ENCODE measurements at regions not wholly inside any gene's neighbourhood (a gene's known extent, or its start where the extent isn't known, plus 50 kb on each side); places are given as distances from the start of the nearest gene placed in this dataset.
"Not testable (repeated sequence)": the region's sequence is repeated elsewhere in the genome, so short reads cannot be mapped to it uniquely, and the experiment has no call there.

DNA sequence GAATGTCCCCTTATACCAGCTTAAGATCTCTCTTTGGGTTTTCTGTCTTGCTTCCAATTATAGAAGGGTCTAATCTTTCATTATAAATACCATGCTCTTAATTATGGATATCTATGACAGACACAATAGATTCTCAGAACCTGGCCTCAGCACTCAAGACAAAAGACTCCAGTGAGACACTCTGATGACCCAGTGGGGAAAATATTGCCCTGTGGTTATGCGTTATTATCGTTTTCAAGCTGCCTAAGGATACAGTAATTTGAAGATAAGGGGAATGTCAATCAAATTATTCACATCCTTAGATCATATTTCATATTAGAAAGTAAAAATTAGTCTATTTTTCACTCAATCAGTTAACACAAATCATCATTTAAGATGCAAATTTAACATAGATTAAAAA, 748.8 kb downstream of the XPNPEP1 start:
- DNase-seq = no peak

GRCh38 chr10:109173937-109174336, 749.4 kb downstream of the XPNPEP1 start:
- DNase-seq = no peak

GRCh38 chr10:109173121-109173520, 750.2 kb downstream of the XPNPEP1 start:
- DNase-seq = no peak

GRCh38 chr10:109166935-109167334, 756.4 kb downstream of the XPNPEP1 start:
- DNase-seq = no peak

- no peak for DNase-seq
These were observed 764.0 kb downstream of the XPNPEP1 start for GRCh38 chr10:109159351-109159750.

- DNase-seq = no peak
These were observed 766.9 kb downstream of the XPNPEP1 start for GRCh38 chr10:109156396-109156795.

DNA sequence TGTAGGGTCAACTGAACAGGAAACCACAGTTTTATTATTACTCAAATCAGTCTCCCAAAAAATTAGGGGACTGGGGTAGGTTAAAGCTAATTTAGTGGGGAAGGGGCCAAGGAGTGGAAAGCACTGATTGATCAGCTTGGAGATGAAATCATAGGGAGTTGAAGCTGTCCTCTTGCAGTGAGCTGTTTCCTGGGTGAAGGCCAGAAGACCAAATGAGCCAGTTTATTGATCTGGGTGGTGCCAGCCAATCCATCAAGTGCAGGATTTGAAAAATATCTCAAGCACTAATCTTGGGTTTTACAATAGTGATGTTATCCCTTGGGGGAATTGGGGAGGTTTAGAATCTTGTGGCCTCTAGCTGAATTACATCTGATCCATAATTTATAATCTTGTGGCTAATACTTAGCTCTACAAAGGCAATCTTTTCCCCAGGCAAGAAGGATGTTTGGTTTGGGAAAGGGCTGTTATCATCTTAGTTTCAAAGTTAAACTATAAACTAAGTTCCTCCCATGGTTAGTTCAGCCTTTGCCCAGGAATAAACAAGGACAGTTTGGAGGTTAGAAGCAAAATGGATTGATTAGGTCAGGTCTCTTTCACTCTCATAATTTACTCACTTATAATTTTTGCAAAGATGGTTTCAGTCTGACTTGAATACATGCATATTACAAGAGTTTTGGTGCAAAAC, 773.5 kb downstream of the XPNPEP1 start:
- no peak for DNase-seq

GRCh38 chr10:109127363-109127762, 795.9 kb downstream of the XPNPEP1 start:
- no peak for DNase-seq

DNA sequence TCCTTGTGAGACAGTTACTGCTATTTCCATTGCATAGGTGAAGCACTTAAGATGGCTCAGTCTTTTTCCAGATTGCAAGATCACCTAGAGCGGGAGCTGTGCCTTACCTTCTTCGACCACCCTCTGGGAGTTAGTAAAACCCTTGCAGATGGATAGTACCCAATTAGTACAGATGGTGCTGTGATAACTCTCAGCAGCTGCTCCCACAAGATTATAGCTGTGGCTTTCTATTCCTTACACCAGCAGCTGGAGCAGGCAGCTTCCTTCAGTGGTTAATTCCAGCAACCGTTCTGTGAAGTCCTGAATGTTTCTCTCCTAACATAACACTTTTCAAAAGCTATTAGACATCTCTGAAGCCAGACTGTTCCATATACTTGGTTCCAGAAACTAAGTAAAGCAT, 796.8 kb downstream of the XPNPEP1 start:
- no peak for DNase-seq

DNA sequence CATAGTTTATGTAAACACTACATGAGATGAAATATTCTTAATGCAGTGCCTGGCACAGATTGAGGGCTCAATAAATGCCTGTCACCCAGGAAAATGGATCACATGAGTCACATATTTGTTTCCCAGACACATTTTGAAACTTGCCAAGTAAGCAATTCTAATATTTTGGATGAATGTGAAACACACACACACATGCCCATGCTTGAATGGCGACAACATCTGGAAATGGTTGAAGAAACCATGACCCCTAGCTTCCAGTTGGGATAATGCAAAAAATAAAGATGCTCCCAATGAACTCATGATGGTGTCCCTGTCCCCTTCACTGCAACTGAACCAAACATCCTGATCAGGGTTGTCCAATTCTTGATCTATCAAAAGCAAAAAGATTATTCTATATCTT, 797.3 kb downstream of the XPNPEP1 start:
- DNase-seq = no peak

GRCh38 chr10:109115179-109115578, 808.1 kb downstream of the XPNPEP1 start:
- no peak for DNase-seq

DNA sequence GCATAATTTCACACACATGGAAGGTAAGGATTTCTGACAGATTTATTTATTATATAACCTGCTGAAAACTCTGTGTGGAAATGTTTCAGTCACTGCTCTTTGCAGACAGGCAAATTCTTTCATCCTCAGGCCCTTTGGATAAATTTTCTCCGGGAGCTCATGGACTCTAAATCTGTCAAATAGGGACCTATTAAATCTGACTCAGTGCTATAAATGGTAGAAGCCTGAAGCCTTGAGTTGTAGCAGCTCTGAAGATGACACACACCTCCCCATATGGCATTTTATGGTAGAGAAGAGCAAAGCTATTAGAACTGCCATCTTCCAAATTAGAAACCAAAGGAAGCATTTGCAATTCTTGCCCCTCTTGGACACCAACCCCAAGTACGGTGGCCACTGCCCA, 808.7 kb downstream of the XPNPEP1 start:
- DNase-seq = no peak

DNA sequence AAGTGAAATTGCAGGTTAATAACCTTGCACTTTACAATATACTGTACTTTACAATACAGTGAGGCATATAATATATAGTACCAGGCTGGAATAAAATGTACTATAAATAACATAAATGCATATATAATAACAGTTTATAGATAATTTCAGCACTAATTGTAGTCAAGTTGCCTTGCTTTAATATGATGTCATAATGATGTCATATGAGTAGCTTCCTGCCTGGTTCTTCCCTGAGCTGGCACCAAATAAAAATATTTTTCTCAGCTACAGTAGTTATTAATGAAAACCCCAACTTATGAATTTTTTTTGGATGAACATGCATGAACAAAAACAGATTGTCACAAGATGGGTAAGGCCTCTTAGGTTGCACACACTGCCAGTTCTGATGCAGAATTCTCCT, 816.7 kb downstream of the XPNPEP1 start:
- DNase-seq = no peak

DNA sequence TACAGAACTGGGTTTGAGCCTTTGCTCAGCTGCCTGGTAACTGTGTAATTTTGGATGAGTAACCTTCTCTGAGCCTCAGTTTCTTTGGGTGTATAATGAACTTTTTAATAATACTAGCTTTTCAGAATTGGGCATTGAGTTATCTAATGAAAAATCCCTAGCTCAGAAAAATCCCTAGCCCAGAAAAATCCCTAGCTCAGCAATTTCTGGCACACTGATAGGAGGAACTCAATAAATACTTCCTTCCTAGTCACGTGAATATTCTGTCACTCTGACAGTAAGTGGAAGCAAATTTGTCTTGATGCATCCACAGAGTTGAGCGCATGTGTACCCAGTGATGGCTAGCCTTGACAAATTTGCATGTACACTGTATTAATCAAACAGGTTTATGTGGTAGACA, 817.6 kb downstream of the XPNPEP1 start:
- no peak for DNase-seq

DNA sequence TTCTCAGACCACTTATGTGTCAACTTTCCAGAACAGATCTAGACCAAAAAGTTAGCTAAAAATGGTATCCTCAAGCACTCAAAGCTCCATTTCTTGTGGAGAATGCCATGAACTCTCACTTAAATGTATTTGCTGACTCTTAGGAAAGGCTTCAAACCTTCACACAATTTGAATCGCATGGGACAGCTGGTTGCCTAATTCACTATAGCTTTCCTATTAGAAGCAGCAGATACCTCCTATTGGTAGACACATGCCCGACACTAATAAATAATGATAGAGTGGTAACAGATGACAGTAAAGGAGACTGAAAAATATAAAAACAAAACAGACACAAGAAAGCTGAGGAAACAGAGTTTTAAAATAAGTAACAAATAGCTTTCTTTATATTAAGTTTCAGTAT, 818.5 kb downstream of the XPNPEP1 start:
- DNase-seq = no peak

DNA sequence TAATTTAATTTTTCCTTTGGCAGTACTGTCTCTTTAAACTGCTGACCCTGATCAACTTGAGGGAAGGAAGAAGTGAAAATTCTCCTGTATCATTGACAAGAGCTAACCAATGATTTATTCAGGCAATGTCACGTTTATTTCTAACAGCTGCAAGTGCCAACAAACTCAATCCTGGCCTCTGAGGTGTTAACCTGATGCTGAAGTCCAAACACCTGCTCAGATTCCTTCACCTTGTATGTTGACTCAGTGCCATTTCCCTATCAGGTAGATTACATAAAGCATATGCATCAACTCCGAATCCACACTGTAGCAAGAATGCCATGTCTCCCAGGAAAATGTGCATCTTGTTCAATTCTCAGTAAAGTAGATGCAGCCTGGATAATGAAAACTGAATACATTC, 820.0 kb downstream of the XPNPEP1 start:
- no peak for DNase-seq

DNA sequence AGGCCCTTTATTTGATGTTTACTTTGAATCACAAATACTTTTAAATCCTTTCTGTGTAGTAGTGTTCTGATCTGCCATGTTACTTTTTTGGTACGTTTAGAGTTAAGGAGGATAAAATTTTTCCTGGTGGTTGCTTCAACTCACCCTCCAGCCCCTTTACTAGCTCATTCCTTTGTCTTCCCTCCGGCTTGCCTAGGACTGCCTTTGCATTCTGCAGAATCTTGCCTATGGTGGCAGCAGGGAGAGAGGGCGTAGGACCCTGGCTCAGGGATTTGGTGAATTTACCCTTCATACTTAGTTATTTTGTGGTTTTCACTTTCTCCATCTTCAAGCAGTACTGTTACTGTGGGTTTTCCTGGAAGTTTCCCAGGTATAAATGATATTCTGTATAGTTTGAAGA, 833.5 kb downstream of the XPNPEP1 start:
- DNase-seq = no peak

DNA sequence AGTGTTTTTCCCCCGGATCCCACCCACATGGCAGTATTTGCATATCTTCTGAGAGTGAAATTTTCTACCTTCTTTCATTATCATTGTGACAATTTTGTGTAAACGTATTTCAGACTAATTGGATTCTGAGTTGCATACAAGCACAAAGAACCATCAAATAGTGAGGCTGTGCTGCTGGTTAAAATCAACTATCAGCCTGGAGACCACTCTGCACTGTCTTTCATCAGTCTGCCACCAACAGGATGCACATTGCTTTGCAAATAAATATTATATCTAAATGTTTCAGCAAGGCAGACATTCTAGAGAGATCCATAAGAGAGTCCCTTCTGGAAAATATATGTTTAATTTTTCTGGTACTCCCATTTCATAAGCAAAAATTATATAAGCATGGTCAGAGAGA, 851.8 kb downstream of the XPNPEP1 start:
- DNase-seq = no peak

DNA sequence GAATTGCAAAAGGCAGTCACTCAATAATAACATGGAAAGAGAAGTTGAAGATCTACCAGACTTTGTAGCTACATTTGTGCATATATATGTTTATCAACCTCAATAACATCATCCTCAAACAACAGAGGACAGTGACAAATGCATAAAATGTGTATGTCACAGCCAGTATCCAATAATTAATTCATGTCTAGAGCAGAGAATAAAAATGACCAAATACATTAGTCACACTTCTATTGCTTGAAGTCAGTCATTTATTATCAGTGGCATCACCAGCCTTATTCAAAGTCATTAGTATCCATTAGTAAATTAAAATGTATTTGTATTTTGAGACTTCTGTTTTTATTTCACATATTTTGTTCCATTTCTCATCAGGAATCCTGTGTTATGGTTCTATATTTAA, 852.8 kb downstream of the XPNPEP1 start:
- no peak for DNase-seq

GRCh38 chr10:109067031-109067430, 856.3 kb downstream of the XPNPEP1 start:
- DNase-seq = no peak

DNA sequence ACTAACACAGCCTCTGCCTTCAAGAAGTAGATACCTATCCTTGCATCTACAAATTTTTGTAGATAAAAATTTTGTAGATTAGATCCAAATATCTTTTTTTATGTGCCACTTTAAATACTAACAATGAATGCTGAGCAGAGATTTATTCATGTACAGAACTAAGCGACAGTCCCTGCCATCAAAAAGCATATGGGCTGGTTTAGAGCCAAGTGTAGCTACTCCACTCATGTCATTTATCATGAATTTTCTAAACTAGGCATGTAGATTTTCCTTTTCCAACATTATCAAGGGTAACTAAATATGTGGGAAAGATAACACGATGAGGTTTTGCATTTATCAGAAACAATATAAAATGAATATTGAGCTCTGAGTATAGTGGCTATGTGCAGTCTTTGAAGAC, 857.5 kb downstream of the XPNPEP1 start:
- DNase-seq = no peak

GRCh38 chr10:109062371-109062770, 860.9 kb downstream of the XPNPEP1 start:
- DNase-seq = no peak

DNA sequence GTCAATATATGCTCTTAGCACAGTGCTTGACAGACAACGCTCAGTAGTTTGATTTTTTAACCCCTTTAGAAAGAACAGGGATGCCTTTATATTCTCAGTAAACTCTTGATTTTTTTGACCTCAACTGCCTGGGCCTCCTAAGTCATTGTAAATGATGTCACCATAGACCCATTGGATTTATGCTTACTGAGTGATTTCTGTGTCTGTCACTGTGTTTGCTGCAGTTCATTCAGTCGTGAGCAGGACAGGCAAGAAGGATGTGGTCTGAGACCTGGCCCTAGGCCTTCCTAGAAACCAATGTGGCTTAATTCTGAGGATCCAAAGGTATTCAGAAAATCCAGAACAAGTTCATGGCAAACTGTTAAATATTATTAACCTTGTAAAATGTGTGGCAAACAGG, 868.1 kb downstream of the XPNPEP1 start:
- DNase-seq = no peak

DNA sequence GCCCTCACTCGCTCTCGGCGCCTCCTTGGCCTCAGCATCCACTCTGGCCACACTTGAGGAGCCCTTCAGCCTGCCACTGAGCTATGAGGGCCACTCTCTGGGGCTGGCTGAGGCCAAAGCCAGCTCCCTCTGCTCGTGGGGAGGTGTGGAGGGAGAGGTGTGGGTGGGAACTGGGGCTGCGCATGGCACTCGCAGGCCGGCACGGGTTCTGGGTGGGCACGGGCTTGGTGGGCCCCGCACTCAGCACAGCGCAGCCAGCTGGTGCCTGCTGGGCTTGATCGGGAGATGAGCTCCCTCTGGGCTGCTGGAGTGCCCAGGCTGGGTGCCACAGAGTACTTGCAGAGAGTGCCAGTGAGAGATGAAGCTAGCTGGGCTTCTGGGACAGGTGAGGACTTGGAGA, 875.5 kb downstream of the XPNPEP1 start:
- no peak for DNase-seq

GRCh38 chr10:109046427-109046826, 876.9 kb downstream of the XPNPEP1 start:
- not testable (repeated sequence) for DNase-seq

- DNase-seq = no peak
These were observed 882.7 kb downstream of the XPNPEP1 start for GRCh38 chr10:109040622-109041021.

Data from SW 1271 (cell line).